Inflammatory macrophage treated with lipopolysaccharide for 1 hour (primary cell): ENCODE measurements at regions not wholly inside any gene's neighbourhood (a gene's known extent, or its start where the extent isn't known, plus 50 kb on each side); places are given as distances from the start of the nearest gene placed in this dataset.

Experiments used
- DNase-seq, 2 donors: peaks; one replicate each; pipeline ENCODE4 v3.0.0-alpha.2; 2020 to 2022

GRCh38 chrX:96311366-96311765 lies 373.3 kb upstream of the DIAPH2 start:
- DNase-seq, result no peak

- no peak for DNase-seq
Measured at GRCh38 chrX:96314985-96315384, 369.7 kb upstream of the DIAPH2 start.

DNA sequence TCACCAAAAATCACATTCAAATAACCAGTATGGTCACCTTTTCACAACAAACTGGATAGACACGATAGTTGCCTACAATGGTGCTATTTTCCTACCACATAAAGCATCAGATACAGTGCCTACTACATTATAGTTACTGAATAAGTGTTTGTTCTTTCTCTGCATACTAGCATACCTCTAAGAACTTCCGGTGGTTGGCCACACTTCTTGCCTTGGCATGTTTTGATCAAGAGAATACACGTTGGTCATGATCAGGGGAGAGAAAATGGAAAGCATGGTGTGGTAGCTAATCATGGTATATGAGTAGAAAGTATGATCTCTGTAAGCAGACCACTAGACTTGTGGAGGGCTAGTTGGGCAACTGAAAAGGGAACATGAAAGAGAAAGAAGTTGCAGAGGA lies 322.8 kb upstream of the DIAPH2 start:
- DNase-seq, result no peak

DNA sequence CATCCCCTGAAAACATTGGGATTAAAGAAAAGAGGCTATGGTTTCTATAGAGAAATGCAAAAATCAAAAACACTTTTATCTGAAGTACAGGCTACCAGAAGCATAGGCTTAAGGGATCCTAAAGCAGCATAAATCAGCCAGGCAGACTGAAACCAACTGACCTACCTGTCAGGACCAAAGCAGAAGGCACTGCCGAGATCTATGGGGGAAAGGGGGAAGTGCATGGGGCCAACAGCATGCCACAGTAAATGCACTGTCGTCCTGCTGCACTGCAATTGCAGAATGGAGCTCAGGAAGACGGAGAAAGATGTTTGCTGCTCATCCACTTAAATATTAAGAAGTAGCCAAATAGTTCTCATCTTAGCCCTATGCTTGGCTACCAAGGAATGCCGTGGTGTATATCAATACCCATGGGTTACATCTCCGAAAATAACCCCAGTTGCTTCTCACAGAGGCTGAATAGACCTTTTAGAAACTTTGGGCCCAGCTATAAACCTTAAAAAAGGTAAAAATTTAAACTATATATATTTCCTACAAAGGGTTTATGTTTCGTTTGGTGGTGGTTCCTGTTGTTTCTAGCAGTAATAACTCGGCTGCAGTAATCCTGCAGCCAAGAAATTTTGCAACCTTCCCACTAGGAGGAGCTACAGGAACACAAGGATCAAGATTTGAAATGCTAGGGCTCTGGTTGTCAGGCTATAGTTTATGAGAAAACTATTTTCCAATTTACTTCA lies 312.2 kb upstream of the DIAPH2 start:
- peak; percentile 28 to 38 for DNase-seq

DNA sequence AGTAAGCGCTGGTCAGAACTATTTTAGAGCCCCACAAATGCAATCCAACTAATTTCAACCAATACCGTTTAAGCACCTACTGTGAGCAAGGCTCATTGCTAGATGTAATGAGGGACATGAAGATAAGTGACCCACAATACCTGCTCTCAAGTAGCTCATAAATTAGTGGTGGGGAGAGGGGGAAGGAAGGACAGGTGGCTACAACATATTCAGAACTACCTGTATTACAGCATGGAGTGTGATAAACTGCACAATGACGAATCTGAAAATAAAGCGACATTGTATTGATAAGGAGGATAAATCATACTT lies 311.6 kb upstream of the DIAPH2 start:
- DNase-seq, result no peak

DNA sequence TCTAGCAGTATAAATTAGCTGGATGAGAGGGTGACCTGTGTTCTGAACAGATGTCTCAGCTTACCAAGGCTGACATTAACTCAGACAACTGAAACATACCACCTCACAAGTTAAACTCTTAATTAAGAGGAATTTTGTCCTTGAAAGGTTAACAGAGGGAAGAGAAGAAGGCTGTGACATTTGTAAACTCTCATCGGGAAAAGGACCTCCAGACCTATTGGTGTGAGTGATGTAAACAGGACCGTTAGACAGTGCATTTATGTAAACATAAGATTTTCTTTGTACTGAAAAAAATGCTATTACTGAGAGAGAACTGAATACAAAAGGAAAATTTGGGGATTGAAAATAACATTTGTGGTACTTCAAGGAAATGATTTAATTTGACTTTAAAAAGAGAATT lies 308.4 kb upstream of the DIAPH2 start:
- no peak for DNase-seq

GRCh38 chrX:96379951-96380350 lies 304.7 kb upstream of the DIAPH2 start:
- no peak for DNase-seq

GRCh38 chrX:96382018-96382417 lies 302.6 kb upstream of the DIAPH2 start:
- DNase-seq, result no peak

DNA sequence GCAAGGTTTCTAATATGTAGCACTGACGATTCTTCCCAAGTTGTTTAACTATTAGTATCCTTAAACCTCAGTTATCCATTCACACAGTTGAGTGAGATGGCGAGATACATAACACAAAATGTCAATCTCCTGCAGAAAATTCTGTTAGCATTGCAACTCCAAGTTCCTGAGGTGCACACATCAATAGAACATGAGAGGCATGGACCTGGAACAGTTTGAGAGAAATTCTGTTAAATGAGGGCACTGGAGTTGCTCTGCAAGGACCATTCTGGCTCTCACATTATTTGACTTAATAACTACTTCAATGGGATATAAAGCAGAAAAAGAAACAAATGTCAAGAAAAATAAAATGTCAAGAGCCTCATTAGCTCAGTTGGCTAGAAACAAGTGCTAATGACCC lies 301.2 kb upstream of the DIAPH2 start:
- DNase-seq, result no peak

DNA sequence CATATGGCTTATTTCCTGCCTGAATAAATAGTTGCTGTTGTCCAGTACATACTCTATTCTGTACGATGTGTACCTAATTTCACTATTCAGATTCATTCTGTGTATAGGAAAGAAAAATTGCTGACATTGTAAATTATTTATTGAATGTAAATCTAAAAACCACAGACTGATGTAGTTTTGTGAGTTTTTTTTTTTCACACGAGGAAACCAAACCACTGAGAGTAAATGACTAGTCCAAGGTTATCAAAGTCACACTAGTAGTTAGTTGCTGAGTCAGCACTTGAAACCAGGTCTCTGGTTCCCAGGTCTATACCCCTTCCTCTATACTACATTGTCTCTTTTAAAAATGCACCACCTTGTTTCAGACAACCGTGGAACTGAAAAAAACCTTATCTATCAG lies 298.3 kb upstream of the DIAPH2 start:
- no peak for DNase-seq

DNA sequence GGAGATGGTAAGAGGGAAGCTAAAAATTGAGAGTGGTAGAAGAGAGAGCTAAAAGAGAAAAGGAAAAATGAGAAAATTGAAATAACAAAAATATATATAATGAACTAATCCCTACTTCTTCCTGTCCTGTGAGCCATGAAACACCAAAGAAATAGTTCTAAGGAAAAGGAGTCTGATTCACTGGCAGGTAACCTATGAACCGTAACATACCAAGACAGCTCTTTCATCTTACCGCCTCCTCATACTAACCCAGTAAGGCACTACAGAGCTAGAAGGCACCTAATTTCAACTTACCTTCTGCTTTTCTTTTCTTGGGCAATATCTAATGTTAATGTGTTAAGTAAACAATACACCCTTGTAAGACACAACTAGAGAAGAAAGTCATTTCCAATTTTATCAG lies 297.7 kb upstream of the DIAPH2 start:
- DNase-seq, result no peak

DNA sequence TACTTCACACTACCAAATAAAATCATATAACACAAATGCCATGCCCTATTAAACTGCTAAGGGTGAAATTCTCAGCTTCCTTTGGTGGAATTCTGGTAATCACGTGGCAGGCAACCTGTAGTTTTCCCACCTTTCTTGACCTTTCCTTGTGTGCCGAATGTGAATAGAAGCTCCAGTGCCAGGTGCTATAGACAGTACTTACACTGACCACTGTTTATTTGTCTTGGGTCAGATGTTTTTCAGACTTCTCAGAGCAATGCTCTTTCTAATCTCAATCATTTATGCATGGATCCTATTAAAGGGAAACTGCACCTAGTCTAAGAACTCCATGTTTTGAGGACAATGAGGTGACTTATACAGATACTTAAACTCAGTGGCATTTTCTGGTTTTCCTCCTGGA lies 296.8 kb upstream of the DIAPH2 start:
- no peak for DNase-seq

GRCh38 chrX:96389281-96390047 lies 295.2 kb upstream of the DIAPH2 start:
- no peak for DNase-seq

GRCh38 chrX:96394598-96394997 lies 290.0 kb upstream of the DIAPH2 start:
- DNase-seq, result peak; percentile 2 to 21

GRCh38 chrX:96403446-96403845 lies 281.2 kb upstream of the DIAPH2 start:
- no peak for DNase-seq

DNA sequence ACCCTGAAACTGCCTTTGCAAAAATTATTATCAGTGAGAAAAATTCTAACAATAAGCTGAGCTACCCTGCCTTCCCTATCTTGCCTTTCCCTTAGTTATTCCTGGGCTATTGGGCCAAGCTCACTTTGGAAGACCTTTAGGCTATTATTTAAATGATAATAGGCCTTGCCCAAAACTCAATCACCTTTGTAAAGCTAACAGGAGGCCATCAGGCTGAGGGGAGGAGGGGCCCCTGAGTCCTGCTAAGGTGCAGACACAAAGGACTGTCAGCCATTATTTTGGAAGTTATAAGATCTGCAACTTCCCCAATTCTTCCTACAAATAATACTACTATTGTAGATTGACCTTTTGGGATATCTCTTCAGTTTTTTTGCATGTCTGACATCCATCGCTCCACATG lies 278.8 kb upstream of the DIAPH2 start:
- DNase-seq, result no peak

DNA sequence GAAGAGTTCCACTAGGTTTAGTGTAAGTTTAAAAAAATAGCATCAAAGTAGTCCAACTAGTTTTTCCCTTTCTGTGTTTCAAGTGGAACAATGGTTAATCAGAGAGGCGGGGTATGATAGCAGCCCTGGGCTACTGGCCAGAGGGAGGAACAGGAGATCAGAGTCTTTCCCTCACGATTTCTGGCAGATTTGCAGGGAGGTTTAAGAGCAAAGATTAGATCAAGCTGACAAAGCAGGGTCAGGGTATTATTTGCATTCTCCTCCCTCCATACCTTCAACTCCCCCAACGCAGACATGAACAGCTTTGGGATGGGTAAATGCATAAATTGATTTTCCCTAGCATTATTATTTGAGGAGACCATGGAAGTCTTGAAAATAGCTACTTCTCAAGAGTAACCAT lies 277.6 kb upstream of the DIAPH2 start:
- no peak for DNase-seq

- DNase-seq, result no peak
Measured at GRCh38 chrX:96407501-96407900, 277.1 kb upstream of the DIAPH2 start.

GRCh38 chrX:96407981-96408380 lies 276.7 kb upstream of the DIAPH2 start:
- no peak for DNase-seq

DNA sequence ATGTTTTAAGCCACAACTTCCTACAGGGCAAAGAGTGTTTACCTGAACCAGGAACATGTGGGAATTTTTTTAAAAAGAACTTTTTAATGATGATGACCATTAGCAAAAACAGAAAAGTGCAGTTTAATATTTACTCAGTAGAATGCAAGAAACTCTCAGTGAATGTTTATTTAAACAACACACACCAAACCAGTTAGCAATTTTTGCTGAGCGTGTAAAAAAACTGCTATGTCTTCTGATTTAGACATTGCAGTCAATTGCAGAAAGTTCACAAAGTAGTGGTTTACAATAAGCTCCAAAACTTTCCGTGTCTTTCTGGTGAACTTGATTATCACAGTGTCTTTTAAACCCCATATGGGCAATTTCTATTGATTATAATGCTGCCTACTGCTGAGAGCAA lies 273.7 kb upstream of the DIAPH2 start:
- DNase-seq, result no peak

DNA sequence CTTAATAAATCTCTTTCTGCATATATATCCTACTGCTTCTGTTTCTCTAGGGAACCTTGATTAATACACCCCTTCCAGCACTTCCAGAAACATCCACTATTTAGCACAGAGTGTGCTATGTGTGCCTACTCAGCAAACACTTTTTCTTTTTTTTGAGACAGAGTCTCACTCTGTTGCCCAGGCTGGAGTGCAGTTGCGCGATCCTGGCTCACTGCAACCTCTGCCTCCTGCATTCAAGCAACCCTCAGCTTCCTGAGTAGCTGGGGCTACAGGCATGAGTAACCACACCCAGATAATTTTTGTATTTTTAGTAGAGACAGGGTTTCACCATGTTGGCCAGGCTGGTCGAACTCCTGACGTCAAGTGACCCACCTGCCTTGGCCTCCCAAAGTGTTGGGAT lies 266.9 kb upstream of the DIAPH2 start:
- no peak for DNase-seq

DNA sequence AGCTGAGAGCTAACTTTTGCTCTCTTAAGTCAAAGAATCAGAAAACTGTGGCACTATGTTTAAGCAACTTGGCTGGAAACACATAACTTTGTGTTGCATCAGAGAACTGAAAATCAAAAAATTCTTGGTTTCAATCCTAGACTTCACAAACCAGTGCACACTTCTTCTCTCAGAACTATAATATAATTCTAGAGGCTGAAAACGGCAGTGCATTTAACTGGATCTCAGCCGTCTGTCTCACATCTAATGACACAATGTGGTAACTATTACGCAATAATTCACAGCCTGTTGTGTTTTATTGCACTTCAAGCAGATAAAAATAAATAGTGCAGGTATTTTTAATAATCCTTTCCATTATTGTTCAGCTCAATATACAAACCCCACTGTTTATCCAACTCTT lies 260.6 kb upstream of the DIAPH2 start:
- peak; percentile 23 to 40 for DNase-seq

GRCh38 chrX:96425200-96425599 lies 259.4 kb upstream of the DIAPH2 start:
- peak; percentile 40 to 54 for DNase-seq

GRCh38 chrX:96430756-96431455 lies 253.7 kb upstream of the DIAPH2 start:
- no peak for DNase-seq
